ENCODE measurements at regions not wholly inside any gene's neighbourhood (a gene's known extent, or its start where the extent isn't known, plus 50 kb on each side); places are given as distances from the start of the nearest gene placed in this dataset.
A peak's percentile ranks its signal among the peaks of the same experiment; 100 is the strongest.

GRCh38 chr10:4733150-4733842 is 92.7 kb upstream of the AKR1E2 start:
- Mint-ChIP-seq H3K27me3 (ENCODE audit: insufficient read depth, unreplicated experiment) (peaks cover 2% of the 10 kb centered on the region), H3K9me3 (ENCODE audit: unreplicated experiment) (no peaks in the 10 kb centered on the region), H3K36me3 (ENCODE audit: insufficient read depth, unreplicated experiment) (no peaks in the 10 kb centered on the region), H3K27ac (ENCODE audit: unreplicated experiment) (no peak overlapping the region), H3K4me3 (ENCODE audit: unreplicated experiment) (no peak overlapping the region), H3K4me1 (ENCODE audit: low read depth, unreplicated experiment) (no peaks in the 10 kb centered on the region)
- no TSS peak for BruUV-seq (replicated peaks)
- intact Hi-C loops (cut with micrococcal nuclease; ENCODE audit: unreplicated experiment), result no loop called here
- Histone ChIP-seq H3K4me1 (no peaks in the 10 kb centered on the region), H3K27me3 (replicated peaks; ENCODE audit: control insufficient read depth, insufficient read depth, low read length) (no peaks in the 10 kb centered on the region), H3K36me3 (ENCODE audit: control insufficient read depth, insufficient read depth, low read length) (no peaks in the 10 kb centered on the region), H3K4me3 (ENCODE audit: low read depth, low read length) (no peak overlapping the region), H3K9me3 (no peaks in the 10 kb centered on the region)
- ChIA-PET POLR2A (no interaction called here), CTCF (no interaction called here)
- DNase-seq, result peak in 1 of 2 experiments; percentile 27
- TF ChIP-seq CTCF (IDR thresholded peaks at IDR 0.05; ENCODE audit: insufficient read depth in 1 of 2, low read depth in 1 of 2, low read length in 1 of 2, severe bottlenecking in 1 of 2, unreplicated experiment in 1 of 2), result no peak

- no TSS peak for BruUV-seq (replicated peaks)
- DNase-seq, result no peak
- intact Hi-C loops (cut with micrococcal nuclease; ENCODE audit: unreplicated experiment), result no loop called here
- H3K4me3 Mint-ChIP-seq (ENCODE audit: unreplicated experiment), result no peak overlapping the region
- no peaks in the 10 kb centered on the region for H3K9me3 ChIP-seq
- no peaks in the 10 kb centered on the region for H3K9me3 Mint-ChIP-seq (ENCODE audit: unreplicated experiment)
- H3K27me3 ChIP-seq (replicated peaks; ENCODE audit: control insufficient read depth, insufficient read depth, low read length), result no peaks in the 10 kb centered on the region
- POLR2A ChIA-PET, result no interaction called here
- no peaks in the 10 kb centered on the region for H3K36me3 ChIP-seq (ENCODE audit: control insufficient read depth, insufficient read depth, low read length)
- TF ChIP-seq CTCF (IDR thresholded peaks at IDR 0.05; ENCODE audit: insufficient read depth in 1 of 2, low read depth in 1 of 2, low read length in 1 of 2, severe bottlenecking in 1 of 2, unreplicated experiment in 1 of 2), result no peak
- no peak overlapping the region for H3K27ac Mint-ChIP-seq (ENCODE audit: unreplicated experiment)
- H3K4me1 Mint-ChIP-seq (ENCODE audit: low read depth, unreplicated experiment), result no peaks in the 10 kb centered on the region
- peaks cover 3% of the 10 kb centered on the region for H3K4me1 ChIP-seq
- H3K36me3 Mint-ChIP-seq (ENCODE audit: insufficient read depth, unreplicated experiment), result no peaks in the 10 kb centered on the region
- H3K27me3 Mint-ChIP-seq (ENCODE audit: insufficient read depth, unreplicated experiment), result no peaks in the 10 kb centered on the region
- CTCF ChIA-PET, result no interaction called here
- H3K4me3 ChIP-seq (ENCODE audit: low read depth, low read length), result no peak overlapping the region
Observed at GRCh38 chr10:4730998-4731397, 95.0 kb upstream of the AKR1E2 start.

GRCh38 chr10:4725917-4726606 is 99.9 kb upstream of the AKR1E2 start:
- Mint-ChIP-seq H3K9me3 (ENCODE audit: unreplicated experiment) (no peaks in the 10 kb centered on the region), H3K36me3 (ENCODE audit: insufficient read depth, unreplicated experiment) (no peaks in the 10 kb centered on the region), H3K4me1 (ENCODE audit: low read depth, unreplicated experiment) (no peaks in the 10 kb centered on the region), H3K27ac (ENCODE audit: unreplicated experiment) (no peak overlapping the region), H3K4me3 (ENCODE audit: unreplicated experiment) (no peak overlapping the region), H3K27me3 (ENCODE audit: insufficient read depth, unreplicated experiment) (no peaks in the 10 kb centered on the region)
- Histone ChIP-seq H3K4me1 (peaks cover 10% of the 10 kb centered on the region), H3K27me3 (replicated peaks; ENCODE audit: control insufficient read depth, insufficient read depth, low read length) (no peaks in the 10 kb centered on the region), H3K36me3 (ENCODE audit: control insufficient read depth, insufficient read depth, low read length) (no peaks in the 10 kb centered on the region), H3K9me3 (no peaks in the 10 kb centered on the region), H3K4me3 (ENCODE audit: low read depth, low read length) (no peak overlapping the region)
- no peak for TF ChIP-seq CTCF (IDR thresholded peaks at IDR 0.05; ENCODE audit: insufficient read depth in 1 of 2, low read depth in 1 of 2, low read length in 1 of 2, severe bottlenecking in 1 of 2, unreplicated experiment in 1 of 2)
- CTCF ChIA-PET, result no interaction called here
- intact Hi-C loops (cut with micrococcal nuclease; ENCODE audit: unreplicated experiment), result no loop called here
- no TSS peak for BruUV-seq (replicated peaks)
- no peak for DNase-seq
- POLR2A ChIA-PET, result no interaction called here
